Keratinocyte (primary cell): ENCODE measurements at regions not wholly inside any gene's neighbourhood (a gene's known extent, or its start where the extent isn't known, plus 50 kb on each side); places are given as distances from the start of the nearest gene placed in this dataset.

ENCODE experiments used
- EZH2 ChIP-seq: IDR thresholded peaks from one replicate; pipeline ENCODE4 v1.6.1; 2012; ENCODE audit warnings: inconsistent platforms, mild to moderate bottlenecking, low read length, moderate library complexity
- TF ChIP-seq, protein P1 (sequence below), 3 experiments: IDR thresholded peaks in 1 of 3; conservative IDR thresholded peaks in 1 of 3; optimal IDR thresholded peaks in 1 of 3; 2 replicates in 2 of 3; 3 replicates in 1 of 3; pipeline versions ENCODE3 to v1.5.1; 2011; ENCODE audit warnings: low read length in 3 of 3, mild to moderate bottlenecking in 3 of 3, moderate library complexity in 2 of 3, control low read depth in 1 of 3, inconsistent platforms in 1 of 3; ENCODE audit not compliant: insufficient read depth in 2 of 3; ENCODE audit errors: extremely low read depth in 1 of 3

DNA sequence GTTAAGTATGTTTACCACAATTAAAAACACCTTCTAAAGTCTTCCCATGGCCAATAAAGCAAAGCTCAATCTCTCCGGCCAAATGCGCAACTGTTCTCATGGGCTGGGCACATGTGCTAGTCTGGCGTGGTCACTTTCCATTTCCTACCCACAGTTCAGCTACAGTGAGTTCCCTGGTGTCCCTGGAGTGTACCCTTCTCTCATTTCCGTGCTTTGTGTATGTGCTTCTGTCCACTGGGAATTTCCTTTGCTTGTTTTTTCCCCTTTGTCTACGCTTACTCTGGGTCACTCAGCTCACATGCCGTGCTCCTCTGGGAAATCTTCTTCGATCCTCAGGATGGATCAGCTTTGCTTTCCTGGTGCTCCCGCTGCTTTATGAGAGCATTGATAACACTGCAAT, 69.6 kb upstream of the GYPC start:
- no peak for TF ChIP-seq EZH2
- TF ChIP-seq, protein P1, sequence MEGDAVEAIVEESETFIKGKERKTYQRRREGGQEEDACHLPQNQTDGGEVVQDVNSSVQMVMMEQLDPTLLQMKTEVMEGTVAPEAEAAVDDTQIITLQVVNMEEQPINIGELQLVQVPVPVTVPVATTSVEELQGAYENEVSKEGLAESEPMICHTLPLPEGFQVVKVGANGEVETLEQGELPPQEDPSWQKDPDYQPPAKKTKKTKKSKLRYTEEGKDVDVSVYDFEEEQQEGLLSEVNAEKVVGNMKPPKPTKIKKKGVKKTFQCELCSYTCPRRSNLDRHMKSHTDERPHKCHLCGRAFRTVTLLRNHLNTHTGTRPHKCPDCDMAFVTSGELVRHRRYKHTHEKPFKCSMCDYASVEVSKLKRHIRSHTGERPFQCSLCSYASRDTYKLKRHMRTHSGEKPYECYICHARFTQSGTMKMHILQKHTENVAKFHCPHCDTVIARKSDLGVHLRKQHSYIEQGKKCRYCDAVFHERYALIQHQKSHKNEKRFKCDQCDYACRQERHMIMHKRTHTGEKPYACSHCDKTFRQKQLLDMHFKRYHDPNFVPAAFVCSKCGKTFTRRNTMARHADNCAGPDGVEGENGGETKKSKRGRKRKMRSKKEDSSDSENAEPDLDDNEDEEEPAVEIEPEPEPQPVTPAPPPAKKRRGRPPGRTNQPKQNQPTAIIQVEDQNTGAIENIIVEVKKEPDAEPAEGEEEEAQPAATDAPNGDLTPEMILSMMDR (optimal IDR thresholded peaks at IDR 0.05 in 1 of 3, IDR thresholded peaks at IDR 0.05 in 1 of 3, conservative IDR thresholded peaks at IDR 0.05 in 1 of 3; ENCODE audit: extremely low read depth in 1 of 3, insufficient read depth in 2 of 3, low read length in 3 of 3) = no peak
